ENCODE measurements at regions not wholly inside any gene's neighbourhood (a gene's known extent, or its start where the extent isn't known, plus 50 kb on each side); places are given as distances from the start of the nearest gene placed in this dataset.

- H3K9me3 Mint-ChIP-seq, result peaks cover 3 to 18% (median 6%) of the 10 kb centered on the region in 3 donors
- ChIA-PET POLR2A (no interaction called here), CTCF (no interaction called here)
- H3K27me3 ChIP-seq (replicated peaks in 1 of 2; ENCODE audit: control insufficient read depth in 2 of 2, extremely low read depth in 1 of 2, insufficient read depth in 2 of 2, low read length in 1 of 2), result no peaks in the 10 kb centered on the region
- H3K4me1 Mint-ChIP-seq, result no peaks in the 10 kb centered on the region
- H3K9me3 ChIP-seq, result no peaks in the 10 kb centered on the region
- ATAC-seq (replicated peaks in 1 of 4) (no peak), DNase-seq (no peak)
- no peaks in the 10 kb centered on the region for H3K27me3 Mint-ChIP-seq
- no peak overlapping the region for H3K27ac Mint-ChIP-seq
- H3K27ac ChIP-seq (ENCODE audit: low read length), result no peak overlapping the region
- H3K36me3 ChIP-seq (ENCODE audit: control insufficient read depth in 2 of 2, extremely low read depth in 1 of 2, insufficient read depth in 1 of 2, low read length in 1 of 2), result no peaks in the 10 kb centered on the region
- no peak overlapping the region for H3K4me3 ChIP-seq (ENCODE audit: control insufficient read depth in 1 of 2, extremely low read depth in 1 of 2, low read length in 1 of 2)
- H3K36me3 Mint-ChIP-seq, result no peaks in the 10 kb centered on the region
- H3K4me3 Mint-ChIP-seq, result no peak overlapping the region
- no peaks in the 10 kb centered on the region for H3K4me1 ChIP-seq (ENCODE audit: control insufficient read depth in 1 of 2, extremely low read depth in 1 of 2, insufficient read depth in 2 of 2, low read length in 2 of 2)
- WGBS (ENCODE audit: insufficient coverage), result 17% methylated on average over 1 of the region's 7 CpGs
These were observed 392.6 kb upstream of the ERCC4 start for GRCh38 chr16:13527332-13527731.

GRCh38 chr16:13528691-13529090, 391.3 kb upstream of the ERCC4 start:
- Histone ChIP-seq H3K27ac (ENCODE audit: low read length) (no peak overlapping the region), H3K9me3 (no peaks in the 10 kb centered on the region), H3K36me3 (ENCODE audit: control insufficient read depth in 2 of 2, extremely low read depth in 1 of 2, insufficient read depth in 1 of 2, low read length in 1 of 2) (no peaks in the 10 kb centered on the region), H3K4me3 (ENCODE audit: control insufficient read depth in 1 of 2, extremely low read depth in 1 of 2, low read length in 1 of 2) (no peak overlapping the region), H3K4me1 (ENCODE audit: control insufficient read depth in 1 of 2, extremely low read depth in 1 of 2, insufficient read depth in 2 of 2, low read length in 2 of 2) (no peaks in the 10 kb centered on the region), H3K27me3 (replicated peaks in 1 of 2; ENCODE audit: control insufficient read depth in 2 of 2, extremely low read depth in 1 of 2, insufficient read depth in 2 of 2, low read length in 1 of 2) (no peaks in the 10 kb centered on the region)
- CTCF ChIA-PET, result no interaction called here
- ATAC-seq (replicated peaks in 1 of 4) (no peak), DNase-seq (no peak)
- H3K4me3 Mint-ChIP-seq, result no peak overlapping the region
- H3K27ac Mint-ChIP-seq, result no peak overlapping the region
- no peaks in the 10 kb centered on the region for H3K36me3 Mint-ChIP-seq
- H3K27me3 Mint-ChIP-seq, result no peaks in the 10 kb centered on the region
- no peaks in the 10 kb centered on the region for H3K4me1 Mint-ChIP-seq
- peaks cover 6 to 24% (median 7%) of the 10 kb centered on the region in 3 donors for H3K9me3 Mint-ChIP-seq
- POLR2A ChIA-PET, result no interaction called here
- WGBS (ENCODE audit: insufficient coverage), result 83% methylated on average over 1 of the region's 3 CpGs

GRCh38 chr16:13529193-13529982, 390.6 kb upstream of the ERCC4 start:
- WGBS (ENCODE audit: insufficient coverage), result 50% methylated on average over 1 of the region's 3 CpGs
- H3K4me1 ChIP-seq (ENCODE audit: control insufficient read depth in 1 of 2, extremely low read depth in 1 of 2, insufficient read depth in 2 of 2, low read length in 2 of 2), result no peaks in the 10 kb centered on the region
- Mint-ChIP-seq H3K4me3 (no peak overlapping the region), H3K36me3 (no peaks in the 10 kb centered on the region), H3K27ac (no peak overlapping the region), H3K9me3 (peaks cover 6 to 24% (median 7%) of the 10 kb centered on the region in 3 donors), H3K27me3 (no peaks in the 10 kb centered on the region), H3K4me1 (no peaks in the 10 kb centered on the region)
- no peak overlapping the region for H3K4me3 ChIP-seq (ENCODE audit: control insufficient read depth in 1 of 2, extremely low read depth in 1 of 2, low read length in 1 of 2)
- CTCF ChIA-PET, result no interaction called here
- POLR2A ChIA-PET, result no interaction called here
- ATAC-seq (replicated peaks in 1 of 4), result no peak
- H3K9me3 ChIP-seq, result no peaks in the 10 kb centered on the region
- H3K36me3 ChIP-seq (ENCODE audit: control insufficient read depth in 2 of 2, extremely low read depth in 1 of 2, insufficient read depth in 1 of 2, low read length in 1 of 2), result no peaks in the 10 kb centered on the region
- no peak for DNase-seq
- H3K27me3 ChIP-seq (replicated peaks in 1 of 2; ENCODE audit: control insufficient read depth in 2 of 2, extremely low read depth in 1 of 2, insufficient read depth in 2 of 2, low read length in 1 of 2), result no peaks in the 10 kb centered on the region
- no peak overlapping the region for H3K27ac ChIP-seq (ENCODE audit: low read length)

- Histone ChIP-seq H3K27me3 (replicated peaks in 1 of 2; ENCODE audit: control insufficient read depth in 2 of 2, extremely low read depth in 1 of 2, insufficient read depth in 2 of 2, low read length in 1 of 2) (no peaks in the 10 kb centered on the region), H3K27ac (ENCODE audit: low read length) (no peak overlapping the region), H3K9me3 (no peaks in the 10 kb centered on the region), H3K4me3 (ENCODE audit: control insufficient read depth in 1 of 2, extremely low read depth in 1 of 2, low read length in 1 of 2) (no peak overlapping the region), H3K36me3 (ENCODE audit: control insufficient read depth in 2 of 2, extremely low read depth in 1 of 2, insufficient read depth in 1 of 2, low read length in 1 of 2) (no peaks in the 10 kb centered on the region), H3K4me1 (ENCODE audit: control insufficient read depth in 1 of 2, extremely low read depth in 1 of 2, insufficient read depth in 2 of 2, low read length in 2 of 2) (no peaks in the 10 kb centered on the region)
- 90% methylated on average over 2 of the region's 4 CpGs for WGBS (ENCODE audit: insufficient coverage)
- H3K9me3 Mint-ChIP-seq, result peaks cover 0 to 12% (median 6%) of the 10 kb centered on the region in 3 donors
- H3K27me3 Mint-ChIP-seq, result peaks cover 0 to 2% of the 10 kb centered on the region in 2 donors
- POLR2A ChIA-PET, result no interaction called here
- H3K4me1 Mint-ChIP-seq, result no peaks in the 10 kb centered on the region
- CTCF ChIA-PET, result no interaction called here
- no peak for ATAC-seq (replicated peaks in 1 of 4)
- H3K27ac Mint-ChIP-seq, result no peak overlapping the region
- no peaks in the 10 kb centered on the region for H3K36me3 Mint-ChIP-seq
- no peak for DNase-seq
- H3K4me3 Mint-ChIP-seq, result no peak overlapping the region
These were observed 379.2 kb upstream of the ERCC4 start for GRCh38 chr16:13540771-13541170.

GRCh38 chr16:13542284-13542683, 377.7 kb upstream of the ERCC4 start:
- H3K36me3 Mint-ChIP-seq, result no peaks in the 10 kb centered on the region
- no peaks in the 10 kb centered on the region for H3K4me1 Mint-ChIP-seq
- ATAC-seq (replicated peaks in 1 of 4) (no peak), DNase-seq (no peak)
- no peak overlapping the region for H3K27ac Mint-ChIP-seq
- Histone ChIP-seq H3K27ac (ENCODE audit: low read length) (no peak overlapping the region), H3K4me1 (ENCODE audit: control insufficient read depth in 1 of 2, extremely low read depth in 1 of 2, insufficient read depth in 2 of 2, low read length in 2 of 2) (no peaks in the 10 kb centered on the region), H3K36me3 (ENCODE audit: control insufficient read depth in 2 of 2, extremely low read depth in 1 of 2, insufficient read depth in 1 of 2, low read length in 1 of 2) (no peaks in the 10 kb centered on the region), H3K27me3 (replicated peaks in 1 of 2; ENCODE audit: control insufficient read depth in 2 of 2, extremely low read depth in 1 of 2, insufficient read depth in 2 of 2, low read length in 1 of 2) (no peaks in the 10 kb centered on the region), H3K4me3 (ENCODE audit: control insufficient read depth in 1 of 2, extremely low read depth in 1 of 2, low read length in 1 of 2) (no peak overlapping the region), H3K9me3 (no peaks in the 10 kb centered on the region)
- ChIA-PET CTCF (no interaction called here), POLR2A (no interaction called here)
- peaks cover 0 to 2% of the 10 kb centered on the region in 2 donors for H3K27me3 Mint-ChIP-seq
- peaks cover 0 to 12% (median 4%) of the 10 kb centered on the region in 3 donors for H3K9me3 Mint-ChIP-seq
- no CpG with 5 or more reads among the region's 2 CpGs for WGBS (ENCODE audit: insufficient coverage)
- H3K4me3 Mint-ChIP-seq, result no peak overlapping the region

GRCh38 chr16:13543850-13544249, 376.1 kb upstream of the ERCC4 start:
- Histone ChIP-seq H3K4me3 (ENCODE audit: control insufficient read depth in 1 of 2, extremely low read depth in 1 of 2, low read length in 1 of 2) (no peak overlapping the region), H3K4me1 (ENCODE audit: control insufficient read depth in 1 of 2, extremely low read depth in 1 of 2, insufficient read depth in 2 of 2, low read length in 2 of 2) (no peaks in the 10 kb centered on the region), H3K36me3 (ENCODE audit: control insufficient read depth in 2 of 2, extremely low read depth in 1 of 2, insufficient read depth in 1 of 2, low read length in 1 of 2) (no peaks in the 10 kb centered on the region), H3K9me3 (no peaks in the 10 kb centered on the region), H3K27ac (ENCODE audit: low read length) (no peak overlapping the region), H3K27me3 (replicated peaks in 1 of 2; ENCODE audit: control insufficient read depth in 2 of 2, extremely low read depth in 1 of 2, insufficient read depth in 2 of 2, low read length in 1 of 2) (no peaks in the 10 kb centered on the region)
- Mint-ChIP-seq H3K9me3 (peaks cover 0 to 12% (median 4%) of the 10 kb centered on the region in 3 donors), H3K27me3 (peaks cover 0 to 2% of the 10 kb centered on the region in 2 donors), H3K27ac (no peak overlapping the region), H3K36me3 (no peaks in the 10 kb centered on the region), H3K4me3 (no peak overlapping the region), H3K4me1 (no peaks in the 10 kb centered on the region)
- ChIA-PET CTCF (no interaction called here), POLR2A (interaction anchor here in 1 of 2 donors (0.6 kb wide), 1 partner anchor 941 kb away, joined by 6 read pairs; no protein-coding TSS in a partner anchor)
- WGBS (ENCODE audit: insufficient coverage), result no CpG with 5 or more reads among the region's 1 CpG
- ATAC-seq (replicated peaks in 1 of 4), result no peak
- DNase-seq, result no peak
